Fibroblast of peridontal ligament (primary cell): ENCODE measurements at regions not wholly inside any gene's neighbourhood (a gene's known extent, or its start where the extent isn't known, plus 50 kb on each side); places are given as distances from the start of the nearest gene placed in this dataset.
"Not testable (repeated sequence)": the region's sequence is repeated elsewhere in the genome, so short reads cannot be mapped to it uniquely, and the experiment has no call there.

Experiments
- DNase-seq: peaks from one replicate; pipeline ENCODE4 v3.0.0-alpha.2; 2010; ENCODE audit errors: extremely low read depth

DNA sequence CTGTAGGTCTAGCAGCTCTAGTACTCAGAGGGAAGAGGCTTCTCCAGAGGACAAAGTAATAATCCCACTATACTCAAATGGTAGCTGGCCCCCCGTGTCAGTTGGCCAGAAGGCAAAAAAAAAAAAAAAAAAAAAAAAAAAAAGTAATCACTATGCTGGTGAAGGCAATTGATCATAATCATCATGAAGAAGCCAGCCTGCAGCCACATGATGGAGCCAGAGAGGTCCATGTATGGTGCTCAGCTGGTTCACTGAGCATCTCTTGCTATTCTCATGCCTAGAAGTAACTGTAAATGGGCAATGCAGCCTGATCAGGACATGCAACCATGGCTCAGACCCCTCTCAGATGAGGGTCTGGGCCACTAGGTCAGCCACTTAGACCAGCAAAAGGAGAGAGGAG is 378.8 kb downstream of the MED13L start:
- DNase-seq: no peak

DNA sequence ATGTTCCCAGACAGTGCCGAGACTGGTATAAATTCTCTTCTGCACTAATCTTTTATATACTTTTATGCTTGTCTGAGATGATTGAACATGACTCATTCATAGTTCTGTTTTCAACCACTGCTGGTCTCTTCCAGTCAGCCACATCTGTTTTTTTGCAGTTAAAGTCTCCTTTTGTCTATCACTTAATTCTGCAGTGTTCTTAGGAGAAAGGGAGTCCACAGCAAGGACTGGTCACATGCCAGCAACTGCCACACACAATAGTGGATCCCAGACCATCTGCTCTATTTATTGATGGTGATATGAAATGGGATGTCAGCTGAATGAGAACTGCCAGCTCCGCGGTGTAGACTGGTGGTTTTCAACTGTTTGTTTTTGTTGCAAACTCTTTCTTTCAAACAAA is 379.8 kb downstream of the MED13L start:
- peak; percentile 19 for DNase-seq

DNA sequence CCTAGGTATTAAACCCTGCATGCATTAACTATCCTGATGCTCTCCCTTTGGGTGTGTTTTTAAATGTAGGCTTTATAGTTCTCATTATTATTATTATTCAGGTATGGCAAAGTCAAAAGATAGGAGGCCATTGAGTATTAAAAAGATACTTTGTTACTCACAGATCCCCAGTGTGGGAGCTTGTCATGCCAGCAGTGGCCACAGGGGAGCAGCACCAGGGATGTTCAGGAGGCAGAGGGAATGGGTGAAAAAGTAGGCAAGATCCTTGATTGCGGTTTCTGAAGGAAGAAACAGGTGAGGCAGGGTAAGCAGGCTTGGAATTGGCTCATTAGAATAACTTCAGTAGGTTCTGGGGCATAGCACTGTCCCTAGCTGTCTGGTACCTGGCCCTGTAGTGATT is 382.2 kb downstream of the MED13L start:
- no peak for DNase-seq

GRCh38 chr12:115891556-115892164 is 385.8 kb downstream of the MED13L start:
- DNase-seq: no peak

- no peak for DNase-seq
Measured at GRCh38 chr12:115886666-115887065, 390.8 kb downstream of the MED13L start.

DNA sequence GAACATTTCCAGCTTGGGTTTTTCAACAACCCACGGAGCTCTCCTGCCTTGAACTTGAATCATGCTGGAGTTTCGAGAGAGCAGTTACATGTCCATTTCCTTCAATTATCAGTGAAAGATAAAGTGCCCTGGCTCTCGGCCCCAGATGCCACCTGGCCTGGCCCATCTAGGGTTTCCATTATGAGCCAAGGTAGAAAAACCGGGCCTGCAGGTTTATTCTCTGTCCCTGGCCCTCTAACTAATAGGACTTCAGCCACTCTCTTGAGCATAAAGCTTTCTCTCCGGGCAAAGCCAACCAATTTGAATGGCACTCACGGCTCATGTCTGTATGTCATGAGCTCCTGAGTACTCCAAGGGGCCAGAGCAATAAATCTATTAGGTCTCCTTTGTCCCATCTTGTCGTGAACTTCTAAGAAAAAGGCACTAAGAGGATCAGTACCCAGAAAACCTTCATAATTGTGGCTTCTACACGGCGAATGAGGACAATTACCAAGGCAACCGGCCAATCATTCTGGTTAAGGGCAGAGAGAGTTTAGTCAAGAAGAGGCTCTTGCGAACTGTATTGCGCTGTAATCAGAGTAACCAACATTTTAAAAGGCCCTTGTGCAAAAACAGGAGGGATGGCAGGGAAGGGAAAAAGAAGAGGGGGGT is 392.3 kb downstream of the MED13L start:
- DNase-seq: no peak

DNA sequence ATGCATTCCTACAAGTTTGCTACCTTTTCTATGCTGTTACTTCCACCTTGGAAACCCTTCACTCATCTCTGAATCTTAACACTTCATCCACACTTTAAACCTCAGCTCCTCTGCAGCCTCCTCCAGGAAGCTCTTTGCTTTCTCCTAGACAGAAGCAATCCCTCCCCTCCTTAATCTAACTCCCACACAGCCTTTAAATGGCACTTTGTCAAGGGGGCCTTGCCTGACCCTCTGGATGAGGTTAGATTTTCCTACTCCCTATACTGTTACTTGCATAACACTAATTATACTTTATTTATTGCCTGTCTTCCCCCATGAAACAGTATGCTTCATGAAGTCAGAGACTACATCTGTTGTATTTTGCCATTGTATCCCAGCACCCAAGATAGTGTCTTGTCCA is 394.6 kb downstream of the MED13L start:
- DNase-seq: no peak

DNA sequence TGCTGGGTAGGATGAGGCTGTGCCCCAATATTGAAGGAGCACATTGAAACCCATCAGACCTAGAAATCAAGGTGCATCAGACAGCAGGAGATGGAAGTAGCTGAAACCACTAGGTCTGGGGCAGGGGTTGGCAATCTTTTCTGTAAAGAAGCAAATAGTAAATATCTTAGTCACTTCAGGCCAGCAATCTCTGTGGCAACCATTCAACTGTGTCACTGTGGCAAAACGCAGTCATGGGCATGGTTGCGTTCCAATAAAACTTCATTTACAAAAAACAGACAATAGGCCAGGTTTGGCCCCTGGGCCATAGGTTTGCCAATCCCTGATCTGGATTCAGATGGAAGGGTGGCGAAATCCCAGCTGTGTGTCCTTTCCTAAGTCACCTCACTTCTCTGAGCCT is 397.3 kb downstream of the MED13L start:
- DNase-seq: no peak

- DNase-seq: no peak
Measured at GRCh38 chr12:115879354-115879753, 398.1 kb downstream of the MED13L start.

DNA sequence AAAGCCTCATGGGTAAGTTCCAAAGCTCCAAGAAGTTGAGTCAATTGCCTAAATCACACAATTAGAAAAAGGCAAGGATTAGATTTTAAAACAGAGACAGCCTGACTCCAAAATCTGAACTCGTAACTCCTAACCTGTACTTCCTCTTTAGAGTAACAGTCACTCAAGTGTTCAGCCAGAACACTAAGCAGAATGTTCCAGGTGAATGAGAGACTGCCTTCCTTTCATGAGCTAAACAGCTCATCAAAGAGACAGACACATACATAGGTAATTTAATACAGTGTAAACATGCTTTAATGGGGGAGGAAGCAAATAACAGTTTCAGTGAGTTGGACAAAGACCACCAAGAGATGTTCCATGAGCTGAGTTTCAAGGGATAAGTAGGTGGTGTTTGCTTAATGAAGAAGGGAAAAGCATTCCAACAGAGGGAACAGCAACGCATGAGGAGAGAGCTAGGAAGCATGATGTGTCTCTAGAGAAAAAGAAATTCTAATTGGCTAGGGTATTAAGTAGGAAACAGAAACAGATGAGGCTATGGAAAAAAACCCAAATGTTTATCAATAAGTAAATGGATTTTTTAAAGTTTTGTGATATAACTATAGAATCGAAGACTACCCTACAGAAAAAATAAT is 403.9 kb downstream of the MED13L start:
- DNase-seq: no peak

DNA sequence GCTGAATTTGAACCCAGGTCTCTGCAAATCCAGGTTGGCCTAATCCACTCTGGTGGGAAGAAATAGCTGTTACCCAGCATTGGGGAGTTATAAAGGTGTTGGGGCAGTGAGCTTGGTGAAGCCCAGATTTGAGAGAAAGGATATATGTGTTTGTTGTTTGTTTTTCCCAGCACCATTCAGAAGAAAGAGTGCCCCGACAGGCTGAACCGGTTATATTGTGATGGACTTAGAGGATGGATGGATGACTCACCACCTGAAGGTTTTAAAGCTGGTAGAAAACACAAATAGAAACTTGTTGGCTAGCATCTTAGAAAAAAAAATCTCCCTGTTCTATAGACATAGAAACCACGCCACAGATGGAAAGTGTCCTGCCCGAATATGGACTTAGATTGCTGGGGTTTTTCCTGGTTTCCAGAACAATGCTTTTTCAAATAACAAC is 404.6 kb downstream of the MED13L start:
- DNase-seq: no peak

GRCh38 chr12:115872212-115872611 is 405.3 kb downstream of the MED13L start:
- no peak for DNase-seq

DNA sequence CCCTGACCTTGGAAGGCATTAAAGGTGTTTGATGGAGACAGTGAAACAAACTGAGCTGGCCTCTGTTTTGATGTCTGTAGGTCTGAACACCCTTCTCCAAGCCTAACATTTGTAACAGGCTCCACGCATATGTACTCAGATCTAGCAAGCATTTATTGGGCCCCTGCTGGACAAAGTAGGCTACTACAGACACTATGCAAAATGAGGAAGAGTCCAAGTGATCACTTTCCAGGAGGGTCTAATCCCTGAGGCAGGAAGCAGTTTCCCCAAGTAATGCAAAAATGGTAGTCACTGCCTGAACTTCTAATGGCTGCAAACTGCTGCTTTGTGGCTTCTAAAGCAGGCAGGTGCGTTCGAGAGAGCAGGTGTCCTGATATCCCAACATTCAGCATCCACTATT is 405.8 kb downstream of the MED13L start:
- peak; percentile 12 for DNase-seq

DNA sequence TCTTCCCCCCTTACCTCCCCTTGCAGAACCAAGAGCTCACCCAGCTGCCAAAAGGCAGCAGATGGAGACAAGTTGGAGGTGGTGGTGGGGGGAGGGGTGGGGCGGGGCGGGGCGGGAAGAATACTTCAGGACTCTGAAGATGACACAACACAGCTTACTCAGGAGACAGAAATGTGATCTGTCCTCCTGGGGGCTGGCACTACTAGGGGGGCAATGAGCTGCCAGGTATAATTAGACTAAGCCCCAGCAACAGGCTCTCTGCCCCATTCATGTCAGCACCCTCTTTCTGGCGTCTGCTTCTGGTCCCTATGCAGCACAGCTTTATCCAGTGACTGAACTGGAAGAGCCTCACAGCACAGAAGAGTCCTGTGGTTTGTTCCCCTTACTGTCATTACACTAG is 407.0 kb downstream of the MED13L start:
- DNase-seq: no peak

DNA sequence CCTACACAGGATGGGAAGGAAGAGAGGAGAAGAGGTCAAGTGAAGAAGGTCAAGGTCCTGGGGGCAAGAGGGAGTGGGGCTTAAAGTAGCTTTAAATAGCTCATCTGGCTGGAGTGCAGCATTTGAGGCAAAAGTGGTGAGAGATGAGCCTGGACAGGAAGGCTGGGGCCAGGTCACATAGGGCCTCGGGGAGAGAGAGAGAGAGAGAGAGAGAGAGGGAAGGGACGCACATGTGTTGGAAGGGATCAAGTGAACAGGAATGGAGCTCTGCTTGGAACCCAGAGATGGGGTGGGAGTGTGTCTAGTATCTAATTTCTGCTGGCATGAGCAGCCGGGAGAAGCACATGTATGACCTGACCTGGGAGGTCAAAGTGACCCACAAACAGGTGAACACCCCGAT is 407.5 kb downstream of the MED13L start:
- no peak for DNase-seq

DNA sequence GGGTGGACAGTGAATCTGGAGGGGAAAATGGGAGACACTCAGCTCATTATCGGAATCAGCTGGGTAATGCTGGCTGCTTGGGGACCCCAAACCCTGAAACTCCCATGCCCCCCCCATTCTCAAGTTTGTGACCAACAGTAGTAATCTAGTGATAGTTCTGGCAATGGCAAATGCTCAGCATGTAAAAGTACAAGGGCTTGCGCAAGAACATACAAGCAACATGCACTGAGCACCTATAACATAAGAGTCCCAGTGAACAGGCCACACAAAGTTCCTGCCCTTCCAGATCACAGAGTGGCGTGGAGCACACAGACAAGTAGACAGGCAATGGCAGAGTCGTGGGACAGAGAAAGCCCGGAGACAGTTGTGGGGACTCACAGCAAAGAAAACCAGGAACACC is 407.9 kb downstream of the MED13L start:
- DNase-seq: no peak

DNA sequence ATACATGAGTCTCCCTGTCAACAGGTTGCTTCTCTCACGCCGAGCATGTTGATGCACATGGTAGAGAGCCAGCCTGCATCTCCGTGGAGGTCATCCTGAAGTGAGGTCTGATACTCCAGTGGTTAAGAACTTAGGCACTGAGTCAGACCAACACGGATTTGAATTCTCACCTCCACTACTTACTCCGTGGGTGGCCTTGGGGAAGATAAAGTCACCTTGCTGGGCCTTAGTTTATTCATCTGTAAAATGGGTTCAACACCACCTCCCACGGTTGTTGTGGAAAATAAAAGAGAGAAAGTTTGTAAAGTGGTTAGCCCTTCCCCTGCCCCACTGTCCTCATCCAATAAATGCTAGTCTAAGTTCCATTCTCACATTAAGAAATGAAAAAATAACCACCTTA is 408.9 kb downstream of the MED13L start:
- DNase-seq: no peak

GRCh38 chr12:115867854-115868253 is 409.6 kb downstream of the MED13L start:
- no peak for DNase-seq

GRCh38 chr12:115866909-115867525 is 410.5 kb downstream of the MED13L start:
- DNase-seq: no peak

DNA sequence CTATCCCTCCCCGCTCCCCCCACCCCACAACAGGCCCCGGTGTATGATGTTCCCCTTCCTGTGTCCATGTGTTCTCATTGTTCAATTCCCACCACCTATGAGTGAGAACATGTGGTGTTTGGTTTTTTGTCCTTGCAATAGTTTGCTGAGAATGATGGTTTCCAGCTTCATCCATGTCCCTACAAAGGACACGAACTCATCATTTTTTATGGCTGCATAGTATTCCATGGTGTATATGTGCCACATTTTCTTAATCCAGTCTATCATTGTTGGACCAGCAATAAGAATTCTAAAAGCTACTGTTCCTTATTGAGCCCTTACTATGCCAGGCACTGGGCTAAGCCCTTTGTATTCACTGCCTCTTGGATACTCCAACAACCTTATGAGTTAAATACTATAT is 411.2 kb downstream of the MED13L start:
- DNase-seq: not testable (repeated sequence)

DNA sequence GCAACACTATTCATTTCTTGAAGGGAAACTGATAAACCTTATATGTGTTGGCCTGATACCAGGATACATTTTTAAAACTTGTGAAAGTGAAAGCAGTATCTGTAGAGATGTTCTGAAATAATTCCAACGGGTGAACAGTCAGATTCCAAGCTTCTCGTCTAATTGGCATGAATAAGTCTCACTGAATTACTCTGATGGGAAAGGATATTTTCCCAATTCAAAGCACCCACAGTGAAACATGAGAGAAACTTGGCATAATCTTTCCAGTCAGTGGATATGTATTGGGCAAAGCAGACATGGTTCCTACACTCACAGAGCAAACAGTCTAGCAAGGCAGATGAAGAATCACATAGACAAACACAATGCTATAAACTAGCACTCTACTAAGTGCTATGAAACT is 413.1 kb downstream of the MED13L start:
- peak; percentile 5 for DNase-seq

DNA sequence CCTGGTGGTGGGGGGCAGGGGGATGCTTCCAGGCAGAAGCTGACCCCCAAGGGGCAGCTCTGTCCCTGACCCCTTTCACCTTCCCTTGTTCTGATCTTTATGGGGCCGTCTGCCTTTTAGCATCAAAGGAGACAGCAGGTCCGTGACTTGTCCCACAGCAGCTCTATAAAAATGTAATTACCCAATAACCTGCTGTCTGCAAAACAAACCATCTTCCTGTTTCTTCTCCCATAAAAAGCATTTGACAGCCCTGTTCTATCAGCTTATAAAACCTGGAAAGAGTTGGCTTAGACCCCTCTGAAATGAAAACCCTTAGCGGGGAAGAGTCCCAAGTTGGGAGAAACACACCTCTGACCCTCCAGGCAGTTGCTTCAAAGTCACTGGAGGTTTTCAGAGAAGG is 416.9 kb downstream of the MED13L start:
- no peak for DNase-seq

DNA sequence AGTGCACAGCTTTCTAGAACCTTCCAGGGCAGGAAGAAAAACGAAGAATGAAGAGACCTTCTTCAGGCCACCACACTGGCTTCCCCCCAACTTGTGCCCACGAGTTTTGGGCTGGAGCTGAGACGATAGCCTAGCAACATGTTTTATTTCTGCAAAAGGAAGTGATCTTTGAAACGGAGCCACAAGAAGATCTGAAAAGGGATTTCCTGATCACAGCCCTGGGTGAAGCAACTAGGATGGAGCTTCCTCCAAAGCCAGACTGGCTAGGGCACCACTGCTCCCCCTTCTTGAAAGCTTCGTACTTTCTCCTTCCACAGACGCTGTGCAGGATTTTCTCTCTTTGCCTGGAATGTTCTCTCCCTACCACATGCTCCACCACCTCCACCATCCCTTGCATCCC is 418.3 kb downstream of the MED13L start:
- no peak for DNase-seq
